C1 segment of cervical spinal cord (tissue), 14 donors: ENCODE measurements at regions not wholly inside any gene's neighbourhood (a gene's known extent, or its start where the extent isn't known, plus 50 kb on each side); places are given as distances from the start of the nearest gene placed in this dataset.

Experiments used
- DNase-seq, 14 donors: peaks; one replicate each; lab custom pipeline; 2025; lab: John Stamatoyannopoulos, UW

GRCh38 chr1:117803318-117803717 is 126.1 kb downstream of the GDAP2 start:
- DNase-seq = no peak

DNA sequence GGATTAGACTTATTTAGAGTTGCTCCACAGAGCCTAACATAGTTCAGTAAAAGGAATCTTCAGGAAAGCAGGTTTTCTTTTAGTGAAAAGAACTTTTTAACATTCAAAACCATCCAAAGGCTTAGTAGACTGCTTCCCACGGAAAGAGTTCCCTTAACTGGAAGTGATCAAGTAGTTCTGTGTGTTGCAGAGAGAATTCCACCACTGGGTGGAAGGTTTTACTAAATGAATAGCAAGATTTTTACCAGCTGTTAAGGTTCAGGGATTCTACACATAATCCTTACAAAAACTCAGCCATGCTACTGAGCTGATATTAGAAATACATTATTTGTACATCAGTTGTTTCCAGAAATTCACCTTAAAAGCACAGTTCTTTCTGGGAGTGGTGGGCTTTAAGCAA is 119.7 kb downstream of the GDAP2 start:
- DNase-seq = no peak

- no peak for DNase-seq
Measured at GRCh38 chr1:117810553-117810952, 118.9 kb downstream of the GDAP2 start.

DNA sequence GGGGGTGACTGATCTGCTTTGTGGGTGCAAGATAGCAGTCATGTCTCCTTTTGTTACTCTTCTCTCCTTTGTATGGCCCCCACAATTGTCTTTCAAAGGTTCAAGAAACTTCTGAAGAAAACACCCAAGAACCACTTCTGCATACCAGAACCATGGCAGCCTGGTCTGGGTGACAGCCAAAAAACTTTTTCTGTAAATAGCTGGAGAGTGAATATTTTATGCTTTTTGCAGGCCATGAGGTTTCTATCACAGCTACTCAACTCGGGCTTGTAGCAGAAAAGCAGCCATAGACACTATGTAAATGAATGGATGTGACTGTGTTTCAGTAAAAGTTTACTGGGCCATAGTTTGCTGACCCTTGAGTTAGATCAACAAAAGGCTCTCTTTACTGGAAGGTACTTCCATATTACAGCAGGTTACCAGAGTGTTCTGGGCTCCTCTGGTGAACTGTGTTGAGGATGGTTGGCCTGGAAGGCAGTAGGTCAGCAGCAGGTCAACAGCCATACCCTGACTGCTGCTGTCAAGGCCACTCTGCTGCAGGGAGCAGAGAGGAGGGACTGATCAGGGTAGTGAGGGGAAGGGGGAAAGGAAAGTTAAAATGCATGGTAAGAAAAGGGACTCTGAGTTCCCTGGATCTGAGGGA is 116.4 kb downstream of the GDAP2 start:
- DNase-seq = no peak
